HepG2 (cell line): ENCODE measurements at regions not wholly inside any gene's neighbourhood (a gene's known extent, or its start where the extent isn't known, plus 50 kb on each side); places are given as distances from the start of the nearest gene placed in this dataset.

Source experiments
- ATAC-seq: fragments of 200-7000 bp; cut with Tn5 transposase; 3 replicates; pipeline ENCODE4 v1.9.1; 2020; ENCODE audit warnings: mild to moderate bottlenecking, moderate library complexity
- BruUV-seq: library from RNA; stranded (reverse); fragments of 400-500 nt; replicated peaks from 2 replicates; lab custom pipeline; 2021; lab: Mats Ljungman, UMichigan
- CTCF ChIA-PET: fragments of 300-600 bp; formaldehyde crosslinking; extraction: SDS; loops from one replicate; lab custom pipeline; 2021; ENCODE audit warnings: low total read pairs, inconsistent platforms, low intra/inter-chr PET ratio; lab: Yijun Ruan, JAX
- POLR2A ChIA-PET: fragments of 350-600 bp; sonication (Branson Sonifier 250); formaldehyde crosslinking; loops from one replicate; lab custom pipeline; 2020; ENCODE audit warnings: antibody characterized with exemption, inconsistent platforms; lab: Yijun Ruan, JAX
- DNase-seq: peaks from one replicate; pipeline ENCODE4 v3.0.0-alpha.2; 2015; ENCODE audit warnings: low spot score
- FAIRE-seq: peaks from 3 replicates; lab custom pipeline; 2011; peaks lifted over from hg19 to GRCh38; lab: Jason Lieb, UNC
- H2AFZ ChIP-seq: one replicate; pipeline ENCODE4 v1.6.1; 2011; ENCODE audit warnings: low read length, inconsistent platforms
- H3K27ac ChIP-seq: fragments of 300-600 bp; 3 replicates; pipeline ENCODE4 v1.8.0; 2011; ENCODE audit warnings: mixed run types, mild to moderate bottlenecking, mixed read lengths, low read length, inconsistent platforms; ENCODE audit not compliant: insufficient read depth; ENCODE audit errors: extremely low read length
- H3K27me3 ChIP-seq, 2 experiments: fragments of 200-600 bp in 1 of 2; 2 replicates in 1 of 2; 3 replicates in 1 of 2; pipeline versions ENCODE4 v1.6.0 to v1.8.0; 2011; ENCODE audit warnings: low read length in 2 of 2, mild to moderate bottlenecking in 2 of 2, moderate library complexity in 2 of 2, inconsistent platforms in 1 of 2; ENCODE audit not compliant: insufficient read depth in 2 of 2, control insufficient read depth in 1 of 2
- H3K36me3 ChIP-seq, 2 experiments: fragments of 200-600 bp in 1 of 2; replicated peaks in 1 of 2; 2 replicates in 1 of 2; 3 replicates in 1 of 2; pipeline versions ENCODE4 v1.5.1 to v1.8.0; 2011; ENCODE audit warnings: low read length in 2 of 2, inconsistent platforms in 1 of 2; ENCODE audit not compliant: insufficient read depth in 2 of 2, control insufficient read depth in 1 of 2
- H3K4me1 ChIP-seq: 2 replicates; pipeline ENCODE4 v1.5.1; 2012; ENCODE audit warnings: low read length, inconsistent platforms; ENCODE audit not compliant: insufficient read depth
- H3K4me2 ChIP-seq: 2 replicates; pipeline ENCODE4 v1.6.0; 2011; ENCODE audit warnings: low read depth, low read length, inconsistent platforms
- H3K4me3 ChIP-seq, 3 experiments: fragments of 200-600 bp in 1 of 3; sonication (generic), shearing (Covaris generic) in 1 of 3; replicated peaks in 1 of 3; 2 replicates each; pipeline ENCODE4 v1.5.1; 2011 to 2016; ENCODE audit warnings: low read length in 3 of 3, inconsistent platforms in 2 of 3, low read depth in 2 of 3, mild to moderate bottlenecking in 2 of 3, control low read depth in 1 of 3, mixed read lengths in 1 of 3; ENCODE audit not compliant: insufficient read depth in 1 of 3
- H3K79me2 ChIP-seq: one replicate; pipeline ENCODE4 v1.6.1; 2011; ENCODE audit warnings: low read length, inconsistent platforms; ENCODE audit not compliant: insufficient read depth
- H3K9ac ChIP-seq: 2 replicates; pipeline ENCODE4 v1.6.0; 2011; ENCODE audit warnings: mild to moderate bottlenecking, low read depth, low read length, inconsistent platforms; ENCODE audit not compliant: insufficient read depth
- H3K9me3 ChIP-seq: 2 replicates; pipeline ENCODE4 v1.5.1; 2012; ENCODE audit warnings: mild to moderate bottlenecking, low read length
- H4K20me1 ChIP-seq: 2 replicates; pipeline ENCODE4 v1.6.0; 2011; ENCODE audit warnings: inconsistent platforms, mild to moderate bottlenecking, low read length, moderate library complexity; ENCODE audit not compliant: insufficient read depth
- BRF2 ChIP-seq: sonication (generic); formaldehyde crosslinking; IDR thresholded peaks from 2 replicates; pipeline ENCODE4 v1.8.1; 2022; ENCODE audit warnings: mild to moderate bottlenecking, missing genetic modification reagents
- CBX2 ChIP-seq, 2 experiments: fragments of 200-600 bp in 1 of 2; sonication (generic); formaldehyde crosslinking in 1 of 2; IDR thresholded peaks; 2 replicates each; pipeline versions ENCODE4 v1.7.0 to v1.8.1; 2018 to 2022; ENCODE audit warnings: low read depth in 2 of 2, low read length in 1 of 2, mild to moderate bottlenecking in 1 of 2, missing genetic modification reagents in 1 of 2
- CENPX ChIP-seq: sonication (generic); formaldehyde crosslinking; IDR thresholded peaks from 2 replicates; pipeline ENCODE4 v1.9.0; 2021; ENCODE audit warnings: mild to moderate bottlenecking, missing genetic modification reagents, moderate library complexity
- MAFK ChIP-seq, 2 experiments: IDR thresholded peaks in 1 of 2; conservative IDR thresholded peaks in 1 of 2; 2 replicates each; pipeline ENCODE4 v1.6.1; 2011; ENCODE audit warnings: improper control_type of control experiment in 2 of 2, low read length in 2 of 2
- NFIB ChIP-seq: sonication (generic); formaldehyde crosslinking; IDR thresholded peaks from 2 replicates; pipeline ENCODE4 v1.9.0; 2021; ENCODE audit warnings: missing genetic modification reagents, mild to moderate bottlenecking, borderline replicate concordance
- SP1 ChIP-seq, 2 experiments: fragments of 450-650 bp in 1 of 2; sonication (generic) in 1 of 2; formaldehyde crosslinking in 1 of 2; IDR thresholded peaks; 2 replicates each; pipeline versions ENCODE4 v1.4.0 to v1.6.1; 2016 to 2020; ENCODE audit warnings: missing genetic modification reagents in 1 of 2
- YEATS2 ChIP-seq: sonication (generic); formaldehyde crosslinking; IDR thresholded peaks from 2 replicates; pipeline ENCODE4 v1.4.0; 2020; ENCODE audit warnings: missing genetic modification reagents, borderline replicate concordance
- ZC3H4 ChIP-seq: sonication (generic); formaldehyde crosslinking; IDR thresholded peaks from 2 replicates; pipeline ENCODE4 v1.4.0; 2020; ENCODE audit warnings: missing genetic modification reagents, borderline replicate concordance
- ZEB1 ChIP-seq: IDR thresholded peaks from 2 replicates; pipeline ENCODE4 v1.6.1; 2012; ENCODE audit warnings: mild to moderate bottlenecking, low read depth, inconsistent platforms; ENCODE audit not compliant: insufficient replicate concordance
- ZNF138 ChIP-seq: sonication (generic); formaldehyde crosslinking; IDR thresholded peaks from 2 replicates; pipeline ENCODE4 v1.5.0; 2020; ENCODE audit warnings: mild to moderate bottlenecking, low read depth, missing genetic modification reagents
- WGBS: methylation state at CpG from one replicate; pipeline ENCODE4 v1.1.6; 2017; ENCODE audit warnings: low lambda C conversion rate; 5-methylcytosine and 5-hydroxymethylcytosine counted together
- in situ Hi-C: cut with HindIII; loops from 2 replicates; pipeline ENCODE4 v1.10.0; 2017; ENCODE audit warnings: low pct_unique_long_range_greater_than_20kb; ENCODE audit not compliant: extremely low pct_ligation_motif_present
- intact Hi-C: fragments of 100-400 bp; cut with micrococcal nuclease; formaldehyde crosslinking; loops from one replicate; pipeline ENCODE4 v1.10.0; 2022; ENCODE audit not compliant: unreplicated experiment
- TF ChIP-seq, protein P1 (sequence below): sonication (generic); formaldehyde crosslinking; IDR thresholded peaks from 2 replicates; pipeline ENCODE4 v1.9.0; 2021; ENCODE audit warnings: missing genetic modification reagents, borderline replicate concordance
- TF ChIP-seq, protein P2 (sequence below): sonication (generic); formaldehyde crosslinking; IDR thresholded peaks from 2 replicates; pipeline ENCODE4 v1.4.0; 2020; ENCODE audit warnings: missing genetic modification reagents

GRCh38 chr15:60204131-60204885 is 193.5 kb downstream of the ANXA2 start:
- Histone ChIP-seq H2AFZ (no peak overlapping the region), H3K9ac (no peak overlapping the region), H3K4me2 (no peak overlapping the region), H3K4me3 (no peak overlapping the region), H3K4me1 (peaks cover 7% of the 10 kb centered on the region; the same call in 1 of the 2 replicates), H3K27ac (no peak overlapping the region), H4K20me1 (no peaks in the 10 kb centered on the region), H3K79me2 (no peaks in the 10 kb centered on the region), H3K36me3 (no peaks in the 10 kb centered on the region), H3K27me3 (peaks cover 0 to 10% of the 10 kb centered on the region in 2 experiments; a peak in 2 of 5 replicates), H3K9me3 (no peaks in the 10 kb centered on the region)
- DNase-seq (no peak), ATAC-seq (no peak), FAIRE-seq (no peak)
- in situ Hi-C loops = no loop called here
- intact Hi-C loops = no loop called here
- POLR2A ChIA-PET = no interaction called here
- WGBS = 9% methylated on average over 11 of the region's 11 CpGs
- BruUV-seq = no TSS peak
- TF ChIP-seq CENPX = no peak
- TF ChIP-seq ZC3H4 (CRISPR knock-in tag) = no peak
- TF ChIP-seq, protein P1, sequence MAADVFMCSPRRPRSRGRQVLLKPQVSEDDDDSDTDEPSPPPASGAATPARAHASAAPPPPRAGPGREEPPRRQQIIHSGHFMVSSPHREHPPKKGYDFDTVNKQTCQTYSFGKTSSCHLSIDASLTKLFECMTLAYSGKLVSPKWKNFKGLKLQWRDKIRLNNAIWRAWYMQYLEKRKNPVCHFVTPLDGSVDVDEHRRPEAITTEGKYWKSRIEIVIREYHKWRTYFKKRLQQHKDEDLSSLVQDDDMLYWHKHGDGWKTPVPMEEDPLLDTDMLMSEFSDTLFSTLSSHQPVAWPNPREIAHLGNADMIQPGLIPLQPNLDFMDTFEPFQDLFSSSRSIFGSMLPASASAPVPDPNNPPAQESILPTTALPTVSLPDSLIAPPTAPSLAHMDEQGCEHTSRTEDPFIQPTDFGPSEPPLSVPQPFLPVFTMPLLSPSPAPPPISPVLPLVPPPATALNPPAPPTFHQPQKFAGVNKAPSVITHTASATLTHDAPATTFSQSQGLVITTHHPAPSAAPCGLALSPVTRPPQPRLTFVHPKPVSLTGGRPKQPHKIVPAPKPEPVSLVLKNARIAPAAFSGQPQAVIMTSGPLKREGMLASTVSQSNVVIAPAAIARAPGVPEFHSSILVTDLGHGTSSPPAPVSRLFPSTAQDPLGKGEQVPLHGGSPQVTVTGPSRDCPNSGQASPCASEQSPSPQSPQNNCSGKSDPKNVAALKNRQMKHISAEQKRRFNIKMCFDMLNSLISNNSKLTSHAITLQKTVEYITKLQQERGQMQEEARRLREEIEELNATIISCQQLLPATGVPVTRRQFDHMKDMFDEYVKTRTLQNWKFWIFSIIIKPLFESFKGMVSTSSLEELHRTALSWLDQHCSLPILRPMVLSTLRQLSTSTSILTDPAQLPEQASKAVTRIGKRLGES = no peak
- TF ChIP-seq SP1 (IDR thresholded peaks at IDR 0.05) = no peak
- TF ChIP-seq SP1 (CRISPR knock-in tag; IDR thresholded peaks at IDR 0.05) = no peak
- no peak for TF ChIP-seq BRF2
- TF ChIP-seq CBX2 (IDR thresholded peaks at IDR 0.05; ENCODE audit: low read depth, low read length) = no peak
- no peak for TF ChIP-seq CBX2 (CRISPR knock-in tag; IDR thresholded peaks at IDR 0.05; ENCODE audit: low read depth)
- TF ChIP-seq NFIB (CRISPR knock-in tag) = no peak
- no peak for TF ChIP-seq ZEB1
- TF ChIP-seq YEATS2 (CRISPR knock-in tag) = no peak
- TF ChIP-seq ZNF138 (CRISPR knock-in tag) = no peak
- TF ChIP-seq, protein P2, sequence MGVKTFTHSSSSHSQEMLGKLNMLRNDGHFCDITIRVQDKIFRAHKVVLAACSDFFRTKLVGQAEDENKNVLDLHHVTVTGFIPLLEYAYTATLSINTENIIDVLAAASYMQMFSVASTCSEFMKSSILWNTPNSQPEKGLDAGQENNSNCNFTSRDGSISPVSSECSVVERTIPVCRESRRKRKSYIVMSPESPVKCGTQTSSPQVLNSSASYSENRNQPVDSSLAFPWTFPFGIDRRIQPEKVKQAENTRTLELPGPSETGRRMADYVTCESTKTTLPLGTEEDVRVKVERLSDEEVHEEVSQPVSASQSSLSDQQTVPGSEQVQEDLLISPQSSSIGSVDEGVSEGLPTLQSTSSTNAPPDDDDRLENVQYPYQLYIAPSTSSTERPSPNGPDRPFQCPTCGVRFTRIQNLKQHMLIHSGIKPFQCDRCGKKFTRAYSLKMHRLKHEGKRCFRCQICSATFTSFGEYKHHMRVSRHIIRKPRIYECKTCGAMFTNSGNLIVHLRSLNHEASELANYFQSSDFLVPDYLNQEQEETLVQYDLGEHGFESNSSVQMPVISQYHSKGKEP = no peak
- no peak for TF ChIP-seq MAFK (conservative IDR thresholded peaks at IDR 0.05 in 1 of 2, IDR thresholded peaks at IDR 0.05 in 1 of 2; ENCODE audit: low read length in 2 of 2)
- CTCF ChIA-PET = no interaction called here
